ENCODE measurements at regions not wholly inside any gene's neighbourhood (a gene's known extent, or its start where the extent isn't known, plus 50 kb on each side); places are given as distances from the start of the nearest gene placed in this dataset.

DNA sequence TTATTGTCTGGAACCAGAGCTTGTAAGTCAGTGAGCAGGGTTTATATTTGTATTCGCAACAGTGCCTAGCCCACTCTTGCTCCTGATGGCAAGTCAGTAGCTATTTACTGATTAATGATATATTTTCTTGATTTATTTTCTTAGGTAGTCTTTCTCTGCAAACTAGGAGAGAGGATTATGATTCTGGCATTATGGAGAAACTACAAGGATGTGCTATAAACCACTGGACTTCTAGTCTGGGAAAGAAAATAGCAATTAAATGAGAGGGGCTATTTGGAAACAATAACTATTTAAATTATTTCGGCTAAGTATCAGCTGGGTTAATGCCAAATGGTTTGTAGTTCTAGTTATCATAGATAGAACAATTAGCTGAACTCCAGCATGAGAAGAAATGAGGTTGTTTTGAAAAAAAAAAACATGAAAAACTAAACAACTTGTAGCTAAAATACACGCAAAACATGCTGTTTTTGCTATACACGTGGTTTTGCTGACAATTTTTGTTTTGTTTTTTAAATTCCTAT is 304.9 kb upstream of the TCF21 start:
- no peak for DNase-seq

DNA sequence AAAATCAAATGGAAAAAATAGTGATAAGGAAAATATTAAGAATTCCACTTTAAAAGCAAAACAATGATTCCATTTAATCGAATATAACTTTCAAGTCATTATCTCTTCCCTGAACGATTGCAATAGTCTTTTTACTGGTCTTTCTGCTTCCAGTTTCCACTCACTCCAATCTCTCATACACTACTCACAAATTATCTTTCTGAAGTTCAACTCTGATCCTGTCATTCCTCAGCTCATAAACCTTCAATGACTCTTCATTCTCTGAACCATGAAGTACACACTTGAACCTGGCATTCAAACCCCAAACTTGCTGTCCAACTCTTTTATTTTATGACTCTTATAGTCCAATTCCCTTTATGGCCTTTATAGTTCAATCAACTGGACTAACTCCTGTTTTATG is 304.1 kb upstream of the TCF21 start:
- no peak for DNase-seq

GRCh38 chr6:133585978-133586377 is 302.9 kb upstream of the TCF21 start:
- DNase-seq = no peak

- no peak for DNase-seq
Observed at GRCh38 chr6:133587546-133588160, 301.3 kb upstream of the TCF21 start.

DNA sequence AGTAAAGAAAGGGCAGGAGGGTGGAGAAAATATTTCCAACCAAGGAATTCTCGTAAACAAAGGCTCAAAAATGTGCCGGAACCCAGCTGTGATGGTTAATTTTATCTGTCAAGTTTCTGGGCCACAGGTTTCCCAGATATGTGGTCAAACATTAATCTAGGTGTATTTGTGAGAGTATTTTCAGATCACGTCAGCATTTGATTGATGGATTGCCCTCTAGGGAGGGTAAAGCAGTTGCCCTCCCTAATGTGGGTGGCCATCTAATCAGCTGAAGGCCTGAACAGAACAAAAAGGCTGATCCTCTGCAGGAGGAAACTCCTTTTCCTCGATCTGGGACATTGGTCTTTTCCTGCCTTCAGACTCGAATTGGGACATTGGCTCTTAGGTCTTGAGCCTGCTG is 298.7 kb upstream of the TCF21 start:
- DNase-seq = no peak

GRCh38 chr6:133590814-133591213 is 298.1 kb upstream of the TCF21 start:
- DNase-seq = no peak

- DNase-seq = no peak
Observed at GRCh38 chr6:133591275-133591674, 297.6 kb upstream of the TCF21 start.

DNA sequence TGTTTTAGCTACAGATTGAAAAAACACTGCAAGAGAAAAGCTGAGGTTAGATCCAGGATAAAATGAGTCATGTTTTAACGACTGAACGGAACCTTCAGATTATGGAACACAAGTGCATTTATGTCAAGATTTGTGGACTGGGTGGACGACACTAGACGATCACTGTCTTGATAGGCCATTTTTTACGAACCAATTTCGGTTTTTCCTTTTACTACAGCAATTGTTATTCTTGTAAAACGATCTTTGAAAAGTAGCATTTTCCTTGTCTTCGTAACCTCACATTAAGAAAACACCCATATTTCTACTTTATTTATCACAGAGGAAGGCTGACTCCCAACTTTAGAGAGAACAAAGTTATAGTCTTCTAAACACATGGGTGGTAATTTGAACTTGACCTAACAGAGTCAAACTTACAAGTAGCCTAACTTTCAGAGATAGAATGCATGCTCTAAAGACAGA is 294.2 kb upstream of the TCF21 start:
- DNase-seq = no peak

DNA sequence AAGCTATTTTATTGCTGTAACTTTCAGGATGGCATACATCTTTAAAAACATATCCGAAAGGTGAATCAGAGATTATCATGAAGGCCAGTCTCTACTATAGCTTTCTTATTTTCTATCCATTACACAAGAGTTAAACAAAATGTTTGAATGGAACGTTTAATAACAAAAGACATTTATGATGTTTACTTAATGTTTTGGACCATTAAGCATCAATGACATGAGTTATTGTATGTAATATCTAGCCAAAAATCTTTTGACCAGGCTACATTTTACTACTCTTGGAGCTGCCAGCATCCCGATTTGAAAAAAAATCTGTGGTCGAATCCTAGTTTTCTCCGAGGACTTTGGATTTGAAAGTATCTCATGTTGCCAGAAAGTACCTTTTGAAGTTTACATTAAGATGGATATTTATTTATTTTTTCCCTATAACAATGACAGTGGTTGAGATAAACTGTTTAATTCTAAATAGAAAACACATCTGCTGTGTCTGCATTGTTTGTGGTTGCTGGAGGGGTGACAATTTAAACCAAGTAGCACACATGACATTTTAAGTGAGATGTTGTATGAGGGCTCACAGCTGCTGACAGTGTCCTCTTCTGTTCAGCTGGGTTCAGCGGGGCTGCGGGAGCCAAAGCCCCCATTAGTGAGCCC is 293.7 kb upstream of the TCF21 start:
- no peak for DNase-seq

DNA sequence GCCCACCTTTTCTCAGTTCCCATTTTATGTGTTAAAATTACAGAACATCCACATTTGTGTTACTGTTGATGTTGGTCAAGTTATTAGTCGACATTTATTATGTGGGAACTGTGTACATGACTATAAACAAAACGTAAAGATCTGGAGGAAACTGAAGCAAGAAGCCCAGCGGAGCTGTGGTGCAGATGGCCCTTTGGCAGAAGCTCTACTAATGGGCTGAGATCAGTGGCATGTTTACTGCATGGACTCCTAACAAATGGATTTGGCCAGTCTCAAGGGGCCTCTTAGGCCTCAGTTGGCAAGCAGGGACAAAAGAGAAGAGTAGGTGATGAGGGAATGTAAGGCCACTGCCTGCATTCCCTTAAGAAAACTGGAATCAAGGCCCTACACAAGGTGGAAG is 282.1 kb upstream of the TCF21 start:
- no peak for DNase-seq

DNA sequence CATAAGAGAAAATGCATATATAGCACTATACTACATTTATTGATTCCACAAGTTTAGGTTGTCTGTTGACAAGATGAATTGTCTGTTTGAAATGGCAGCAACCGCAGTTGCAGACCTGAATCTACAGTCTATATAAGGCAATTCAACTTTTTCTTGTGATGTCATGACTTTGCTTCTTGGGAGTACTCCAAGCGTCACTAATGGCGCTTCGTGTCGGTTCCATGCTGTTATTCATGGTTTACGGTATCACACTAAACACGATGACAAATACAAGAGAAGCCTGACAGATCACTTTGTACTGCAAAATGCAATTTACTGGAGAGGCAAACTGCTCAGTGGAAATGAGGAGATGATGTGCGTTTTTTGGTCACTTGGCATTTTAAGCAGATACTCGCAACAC is 280.3 kb upstream of the TCF21 start:
- no peak for DNase-seq

- DNase-seq = no peak
Observed at GRCh38 chr6:133609415-133610226, 279.3 kb upstream of the TCF21 start.

DNA sequence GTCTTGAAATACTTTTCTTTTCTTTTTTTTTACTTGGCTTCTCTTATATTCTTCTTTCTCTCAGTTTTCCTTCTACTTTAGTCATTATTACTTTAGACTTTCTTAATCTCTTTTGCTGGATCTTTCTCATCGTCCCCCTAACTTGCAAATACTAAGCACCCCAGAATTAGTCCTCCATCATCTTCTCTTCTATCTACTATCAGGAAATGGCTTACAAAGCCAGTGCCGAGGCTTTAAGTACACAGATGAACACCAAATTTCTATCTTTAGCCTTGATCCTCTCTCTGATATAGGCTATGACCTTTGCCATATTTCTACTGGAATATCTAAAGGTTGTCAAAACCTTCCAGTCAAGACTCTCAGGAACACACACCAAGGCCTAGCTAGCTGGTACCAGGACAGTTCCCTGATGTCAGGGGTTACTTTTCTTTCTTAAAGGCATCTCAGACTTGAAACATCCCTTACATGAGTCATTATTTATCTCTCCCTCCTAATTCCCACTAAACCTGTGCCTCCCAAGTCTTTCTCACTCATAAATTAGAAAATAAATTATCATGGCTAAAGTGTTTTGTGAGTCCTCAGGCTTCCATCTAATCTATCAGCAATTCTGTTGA is 278.6 kb upstream of the TCF21 start:
- DNase-seq = no peak

GRCh38 chr6:133610971-133611370 is 277.9 kb upstream of the TCF21 start:
- no peak for DNase-seq

- DNase-seq = no peak
Observed at GRCh38 chr6:133612459-133612858, 276.5 kb upstream of the TCF21 start.

DNA sequence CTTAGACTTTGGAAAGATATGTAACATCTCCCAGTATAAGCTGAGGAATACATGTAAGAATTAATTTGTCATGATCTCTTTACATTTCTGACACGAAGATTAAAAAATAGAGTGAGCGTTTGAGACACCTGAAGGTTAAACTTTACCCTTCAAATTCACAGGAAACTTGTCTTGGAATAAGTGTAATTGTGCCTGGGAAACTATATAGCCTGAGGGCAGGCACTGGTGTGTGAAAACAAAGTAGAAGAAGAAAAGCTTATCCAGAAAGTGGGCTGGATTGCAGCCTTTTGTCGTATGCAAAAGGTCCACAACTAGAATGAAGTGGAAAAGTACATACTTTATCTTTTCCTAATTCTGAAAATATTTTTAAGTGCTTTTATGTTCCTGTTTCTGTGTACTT is 275.7 kb upstream of the TCF21 start:
- no peak for DNase-seq

DNA sequence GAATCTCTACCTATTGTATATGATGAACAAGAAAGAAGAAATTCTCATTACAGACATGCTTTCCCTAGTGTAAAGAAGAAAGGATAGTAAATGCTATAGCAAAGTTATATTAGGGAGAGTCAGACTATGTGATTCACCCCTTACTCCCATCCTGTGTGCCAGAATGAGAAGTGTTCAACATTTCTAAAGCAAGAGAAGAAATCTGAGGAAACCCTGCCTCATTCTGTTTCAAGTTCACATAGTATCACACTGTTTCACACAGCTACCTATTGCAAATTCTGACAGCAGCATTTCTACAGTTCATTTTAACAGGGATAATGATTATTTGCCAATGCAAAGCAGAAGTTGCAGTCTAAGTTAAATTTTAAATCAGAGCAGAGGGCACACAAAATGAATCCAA is 267.2 kb upstream of the TCF21 start:
- DNase-seq = no peak

DNA sequence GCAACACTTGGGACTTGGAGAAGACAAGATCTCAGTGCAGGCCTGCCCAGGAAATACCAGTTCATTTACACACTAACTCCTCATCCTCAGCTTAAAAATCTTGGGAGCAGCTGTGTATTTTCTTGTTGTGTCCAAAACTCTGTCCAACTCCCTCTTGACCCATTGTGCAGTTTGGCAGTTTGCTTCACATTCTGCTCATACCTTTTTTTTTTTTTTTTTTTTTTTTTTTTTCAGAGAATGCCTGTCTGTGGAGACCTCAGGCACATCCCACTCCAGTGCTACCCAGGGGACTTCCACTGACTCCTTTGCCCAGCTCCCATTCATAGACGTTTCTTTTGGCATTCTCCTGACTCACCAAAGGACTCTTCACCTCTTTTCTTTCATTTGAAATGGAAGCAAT is 265.8 kb upstream of the TCF21 start:
- no peak for DNase-seq

DNA sequence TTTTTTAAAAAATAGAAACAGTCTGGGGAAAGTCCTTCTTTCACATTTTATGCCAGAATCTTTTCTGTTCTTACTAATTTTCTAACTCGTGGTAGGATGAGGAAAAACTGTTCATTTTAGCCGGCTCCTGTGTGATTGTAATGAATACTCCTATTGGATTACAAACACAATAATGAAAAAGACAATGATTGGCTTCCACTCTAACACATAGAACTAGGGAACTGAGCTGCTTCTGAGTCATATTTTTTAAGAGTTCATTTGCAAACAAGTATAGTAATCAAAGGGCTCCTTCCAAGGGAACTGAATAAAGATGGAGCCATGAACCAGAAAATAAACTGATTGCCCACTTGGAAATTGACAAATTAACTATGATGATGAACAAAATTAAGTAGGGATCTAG is 265.3 kb upstream of the TCF21 start:
- no peak for DNase-seq

DNA sequence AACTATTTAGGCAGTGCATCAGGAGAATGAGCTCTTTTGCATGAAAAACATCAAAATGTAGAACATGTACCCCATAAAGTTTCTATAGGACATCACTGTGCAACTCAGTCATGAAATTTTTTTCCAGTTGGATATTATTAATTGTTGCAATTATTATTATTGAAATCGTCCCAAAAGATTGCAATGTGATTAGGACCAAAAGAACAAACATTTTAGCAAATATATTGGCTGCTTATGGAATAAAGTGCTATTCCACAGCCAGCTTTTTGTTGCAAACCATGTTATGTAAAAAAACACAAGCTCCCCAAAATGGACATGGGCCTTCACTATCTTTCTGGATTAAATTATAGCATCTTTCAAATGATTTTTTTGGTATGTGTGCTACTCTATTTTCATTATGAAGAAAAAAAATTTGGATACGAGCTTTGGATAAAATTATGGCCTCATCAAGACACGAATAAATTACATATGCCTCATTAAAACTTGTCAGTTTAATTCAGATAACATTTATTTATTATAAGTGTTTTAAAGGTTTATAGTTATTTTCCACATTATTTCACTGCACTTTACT is 262.7 kb upstream of the TCF21 start:
- DNase-seq = no peak

DNA sequence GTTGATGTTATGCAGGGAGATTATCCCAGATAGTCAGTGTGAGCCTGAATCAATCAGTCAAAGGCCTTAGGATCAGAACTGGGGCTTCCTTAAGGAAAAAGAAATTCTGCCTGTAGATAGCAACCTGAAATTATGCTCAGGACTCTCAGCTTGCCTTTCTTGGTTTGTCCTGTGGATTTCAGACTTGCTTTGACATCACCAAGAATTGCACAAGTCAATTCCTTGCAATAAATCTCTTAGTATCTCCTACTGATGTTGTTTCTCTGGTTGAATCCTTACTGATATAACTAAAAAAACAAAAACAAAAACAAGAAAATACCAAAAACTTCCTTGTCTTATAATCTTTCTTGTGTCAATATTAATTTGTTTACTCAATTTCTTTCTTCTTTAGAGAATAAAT is 258.9 kb upstream of the TCF21 start:
- no peak for DNase-seq

GRCh38 chr6:133630651-133631050 is 258.3 kb upstream of the TCF21 start:
- no peak for DNase-seq

GRCh38 chr6:133631421-133631820 is 257.5 kb upstream of the TCF21 start:
- DNase-seq = no peak

Measured in hematopoietic multipotent progenitor cell treated with erythropoietin and hydrocortisone succinate and interleukin-3 and kit ligand, for 8 days (in vitro differentiated cells).